ENCODE measurements at regions not wholly inside any gene's neighbourhood (a gene's known extent, or its start where the extent isn't known, plus 50 kb on each side); places are given as distances from the start of the nearest gene placed in this dataset.
"Not testable (repeated sequence)": the region's sequence is repeated elsewhere in the genome, so short reads cannot be mapped to it uniquely, and the experiment has no call there.

DNA sequence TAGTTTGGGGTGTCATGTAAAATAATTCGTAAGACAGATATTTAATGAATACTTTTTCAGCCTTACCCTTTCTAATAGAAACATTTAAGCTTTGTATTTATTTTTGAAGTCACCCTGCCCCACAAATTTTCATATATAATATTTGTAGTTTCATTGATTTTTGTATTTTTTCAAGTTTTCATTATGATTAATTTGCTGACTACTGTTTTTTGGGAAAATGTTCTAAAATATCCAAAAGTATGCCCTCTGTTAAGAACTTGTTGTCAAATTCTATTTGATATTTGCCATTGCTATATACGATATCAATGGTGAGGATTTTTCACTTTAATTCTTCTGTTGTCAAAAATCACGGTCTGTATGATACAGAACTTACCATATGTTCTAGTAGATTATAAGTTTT lies 793.9 kb upstream of the CITED2 start:
- Mint-ChIP-seq H3K36me3 (no peaks in the 10 kb centered on the region), H3K27me3 (no peaks in the 10 kb centered on the region)
- POLR2A ChIA-PET: no interaction called here

DNA sequence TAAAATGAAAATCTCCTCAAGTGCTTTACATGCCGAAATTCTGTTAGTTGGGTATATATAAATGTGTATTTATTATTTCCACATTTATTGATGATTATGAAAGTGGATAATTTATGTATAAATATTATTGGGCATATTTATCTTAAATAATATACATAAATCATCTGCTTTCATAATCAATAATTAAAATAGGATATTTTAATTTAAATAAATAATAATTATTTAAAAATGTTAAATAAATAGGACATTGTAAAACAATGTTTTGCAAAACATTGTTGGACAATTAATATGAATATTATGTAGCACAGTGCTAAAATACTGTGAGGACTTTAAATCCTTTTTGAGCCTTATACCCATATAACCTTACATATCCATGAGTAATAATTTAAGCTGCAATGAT lies 786.5 kb upstream of the CITED2 start:
- no peaks in the 10 kb centered on the region for H3K36me3 Mint-ChIP-seq
- POLR2A ChIA-PET: no interaction called here

More for the DNA sequence above, 793.9 kb upstream of the CITED2 start:
- H3K4me1 Mint-ChIP-seq: no peaks in the 10 kb centered on the region
- ATAC-seq (ENCODE audit: low read depth): no peak
- H3K4me3 Mint-ChIP-seq: no peak overlapping the region
- H3K9me3 Mint-ChIP-seq: peaks cover 7% of the 10 kb centered on the region
- DNase-seq: no peak
- no peak overlapping the region for H3K27ac Mint-ChIP-seq

DNA sequence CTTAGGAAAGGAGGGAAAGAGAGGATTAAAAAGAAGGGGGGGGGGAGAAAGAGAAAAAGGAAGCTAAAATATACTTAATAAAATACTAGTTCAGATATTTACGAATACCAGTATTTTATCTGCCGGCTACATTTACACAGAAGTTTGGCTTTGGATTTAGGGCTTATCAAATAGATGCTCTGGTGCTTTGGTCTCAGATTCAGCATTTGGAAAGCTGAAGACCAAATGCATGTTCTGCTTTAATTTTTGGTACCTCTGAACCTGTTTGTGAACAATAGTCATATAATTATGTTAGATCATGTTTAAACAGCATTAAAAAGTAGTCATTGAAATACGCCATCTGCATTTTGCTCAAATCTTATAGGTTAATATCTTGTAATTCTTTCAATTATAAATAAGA lies 786.0 kb upstream of the CITED2 start:
- POLR2A ChIA-PET: no interaction called here
- no peak overlapping the region for H3K27ac Mint-ChIP-seq
- DNase-seq (no peak), ATAC-seq (ENCODE audit: low read depth) (no peak)
- no peaks in the 10 kb centered on the region for H3K9me3 Mint-ChIP-seq
- H3K36me3 Mint-ChIP-seq: no peaks in the 10 kb centered on the region
- no peaks in the 10 kb centered on the region for H3K27me3 Mint-ChIP-seq
- no peak overlapping the region for H3K4me3 Mint-ChIP-seq
- no peaks in the 10 kb centered on the region for H3K4me1 Mint-ChIP-seq

More for the DNA sequence above, 786.5 kb upstream of the CITED2 start:
- Mint-ChIP-seq H3K27me3 (no peaks in the 10 kb centered on the region), H3K27ac (no peak overlapping the region), H3K9me3 (no peaks in the 10 kb centered on the region), H3K4me3 (no peak overlapping the region), H3K4me1 (no peaks in the 10 kb centered on the region)
- ATAC-seq (ENCODE audit: low read depth) (no peak), DNase-seq (no peak)

DNA sequence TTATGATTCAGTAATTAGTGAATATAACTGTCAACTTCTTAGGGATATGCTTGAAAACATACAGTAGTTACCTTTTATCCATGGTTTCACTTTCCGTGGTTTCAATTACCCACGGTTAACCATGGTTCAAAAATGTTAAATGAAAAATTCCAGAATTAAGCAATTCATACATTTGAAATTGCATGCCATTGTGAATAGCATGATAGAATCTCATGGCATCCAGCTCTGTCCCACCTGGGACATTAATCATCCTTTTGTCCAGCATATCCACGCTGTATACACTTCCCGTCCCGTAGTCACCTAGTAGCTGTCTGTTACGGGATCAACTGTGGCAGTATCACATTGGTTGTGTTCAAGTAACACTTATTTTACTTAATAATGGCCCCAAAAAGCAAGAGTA lies 781.7 kb upstream of the CITED2 start:
- H3K27me3 Mint-ChIP-seq: no peaks in the 10 kb centered on the region
- H3K4me1 Mint-ChIP-seq: no peaks in the 10 kb centered on the region
- no peak overlapping the region for H3K27ac Mint-ChIP-seq
- H3K9me3 Mint-ChIP-seq: no peaks in the 10 kb centered on the region
- no peak for ATAC-seq (ENCODE audit: low read depth)
- H3K36me3 Mint-ChIP-seq: no peaks in the 10 kb centered on the region
- DNase-seq: no peak
- POLR2A ChIA-PET: no interaction called here
- H3K4me3 Mint-ChIP-seq: no peak overlapping the region

DNA sequence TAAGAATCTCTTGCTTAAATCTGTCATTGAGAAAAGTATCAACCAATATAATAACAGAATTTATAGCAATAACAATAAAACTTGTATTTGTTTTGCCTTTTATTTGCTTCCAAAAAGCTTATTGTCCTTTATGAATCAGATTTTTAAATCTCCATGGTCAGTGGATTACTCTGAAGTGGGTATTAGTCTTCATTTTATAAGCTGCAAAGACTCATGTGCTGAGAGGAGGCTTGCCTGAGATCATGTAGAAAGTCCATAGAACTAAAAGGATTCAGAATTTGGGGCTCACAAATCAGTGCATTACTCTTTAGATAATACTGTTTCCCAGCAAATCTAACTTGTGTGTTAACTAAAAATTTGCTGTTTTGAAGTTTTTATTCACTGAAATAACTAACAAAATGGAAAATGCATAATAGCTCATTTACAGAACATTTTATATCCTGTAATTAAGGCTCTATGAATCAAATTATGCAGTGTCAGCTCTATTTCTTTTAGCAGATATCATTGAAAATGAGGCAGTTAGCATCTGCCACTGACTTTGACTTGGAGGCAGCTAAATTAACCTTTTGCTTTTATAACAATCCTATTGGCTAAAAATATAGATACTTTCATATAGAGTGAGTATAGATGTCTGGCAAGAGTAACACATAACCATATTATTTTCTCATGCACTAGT lies 781.1 kb upstream of the CITED2 start:
- POLR2A ChIA-PET: no interaction called here
- ATAC-seq (ENCODE audit: low read depth): no peak
- H3K4me1 Mint-ChIP-seq: no peaks in the 10 kb centered on the region
- no peaks in the 10 kb centered on the region for H3K9me3 Mint-ChIP-seq
- H3K4me3 Mint-ChIP-seq: no peak overlapping the region
- DNase-seq: no peak
- H3K27me3 Mint-ChIP-seq: no peaks in the 10 kb centered on the region
- H3K36me3 Mint-ChIP-seq: no peaks in the 10 kb centered on the region
- no peak overlapping the region for H3K27ac Mint-ChIP-seq

DNA sequence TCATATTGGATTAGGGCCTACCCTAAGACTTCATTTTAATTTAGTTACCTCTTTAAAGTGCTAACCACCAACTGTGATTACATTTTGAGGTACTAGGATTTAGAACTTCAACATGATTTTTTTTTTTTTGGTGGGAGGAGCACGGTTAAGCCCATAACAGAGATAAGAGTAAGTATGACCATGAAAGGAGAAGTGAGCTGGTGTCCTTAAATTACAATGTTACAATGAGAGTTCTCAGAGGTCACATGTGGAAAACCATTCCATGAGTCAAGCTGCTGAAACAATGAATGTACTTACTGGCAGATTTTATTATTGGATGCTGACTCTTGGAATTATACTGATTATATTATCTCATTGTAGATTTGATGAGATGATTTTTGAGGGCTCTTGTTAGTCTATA lies 779.3 kb upstream of the CITED2 start:
- DNase-seq (no peak), ATAC-seq (ENCODE audit: low read depth) (no peak)
- H3K4me3 Mint-ChIP-seq: no peak overlapping the region
- no peaks in the 10 kb centered on the region for H3K27me3 Mint-ChIP-seq
- no peak overlapping the region for H3K27ac Mint-ChIP-seq
- no peaks in the 10 kb centered on the region for H3K9me3 Mint-ChIP-seq
- H3K4me1 Mint-ChIP-seq: no peaks in the 10 kb centered on the region
- POLR2A ChIA-PET: no interaction called here
- no peaks in the 10 kb centered on the region for H3K36me3 Mint-ChIP-seq

DNA sequence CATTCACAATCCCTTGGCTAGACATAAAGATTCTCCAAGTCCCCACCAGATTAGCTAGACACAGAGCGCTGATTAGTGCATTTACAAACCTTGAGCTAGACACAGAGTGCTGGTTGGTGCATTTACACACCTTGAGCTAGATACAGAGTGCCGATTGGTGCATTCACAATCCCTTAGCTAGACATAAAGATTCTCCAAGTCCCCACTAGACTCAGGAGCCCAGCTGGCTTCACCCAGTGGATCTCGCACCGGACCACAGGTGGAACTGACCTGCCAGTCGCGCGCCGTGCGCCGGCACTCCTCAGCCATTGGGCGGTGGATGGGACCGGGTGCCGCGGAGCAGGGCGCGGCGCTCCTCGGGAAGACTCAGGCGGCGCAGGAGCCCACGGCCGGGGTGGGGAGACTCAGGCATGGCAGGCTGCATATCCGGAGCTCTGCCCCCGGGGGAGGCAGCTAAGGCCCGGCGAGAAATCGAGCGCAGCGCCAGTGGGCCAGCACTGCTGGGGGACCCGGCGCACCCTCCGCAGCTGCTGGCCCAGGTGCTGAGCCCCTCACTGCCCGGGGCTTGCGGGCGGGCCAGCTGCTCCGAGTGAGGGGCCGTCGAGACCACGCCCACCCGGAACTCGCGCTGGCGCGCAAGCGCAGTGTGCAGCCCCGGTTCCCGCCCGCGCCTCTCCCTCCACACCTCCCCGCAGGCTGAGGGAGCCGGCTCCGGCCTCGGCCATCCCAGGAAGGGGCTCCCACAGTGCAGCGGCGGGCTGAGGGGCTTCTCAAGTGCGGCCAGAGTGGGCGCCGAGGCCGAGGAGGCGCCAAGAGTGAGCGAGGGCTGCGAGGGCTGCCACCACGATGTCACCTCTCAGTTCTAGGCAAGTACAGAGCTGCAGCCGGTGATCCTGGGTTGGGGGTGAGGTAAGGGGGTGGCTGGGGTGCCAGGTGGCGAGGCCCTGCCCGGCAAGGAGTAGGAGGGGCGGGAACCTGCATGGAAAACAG lies 773.7 kb upstream of the CITED2 start:
- not testable (repeated sequence) for H3K27me3 Mint-ChIP-seq, H3K27ac Mint-ChIP-seq

DNA sequence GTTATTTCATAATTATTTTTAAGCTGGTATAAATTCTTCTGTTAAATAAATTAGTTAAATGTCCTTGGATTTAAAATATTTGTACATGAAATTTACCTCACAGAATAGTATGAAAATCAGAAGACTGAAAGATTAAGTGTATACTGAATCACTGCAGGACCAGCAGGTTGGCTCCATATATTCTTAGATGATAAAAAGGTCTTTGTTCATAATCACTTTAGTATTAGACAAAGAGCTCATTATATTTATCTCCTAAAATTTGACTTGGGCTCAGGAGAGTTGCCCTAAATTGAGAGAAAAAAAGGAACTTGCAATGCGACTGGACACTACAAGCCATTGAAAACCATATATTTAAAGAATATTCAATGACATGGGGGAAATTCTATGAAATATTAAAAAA lies 766.4 kb upstream of the CITED2 start:
- ATAC-seq (ENCODE audit: low read depth) (no peak), DNase-seq (no peak)
- H3K36me3 Mint-ChIP-seq: no peaks in the 10 kb centered on the region
- POLR2A ChIA-PET: no interaction called here
- H3K9me3 Mint-ChIP-seq: no peaks in the 10 kb centered on the region
- H3K27ac Mint-ChIP-seq: no peak overlapping the region
- no peaks in the 10 kb centered on the region for H3K27me3 Mint-ChIP-seq
- no peak overlapping the region for H3K4me3 Mint-ChIP-seq
- H3K4me1 Mint-ChIP-seq: no peaks in the 10 kb centered on the region

More for the DNA sequence above, 773.7 kb upstream of the CITED2 start:
- H3K4me1 Mint-ChIP-seq; H3K36me3 Mint-ChIP-seq; H3K9me3 Mint-ChIP-seq; DNase-seq; POLR2A ChIA-PET; H3K4me3 Mint-ChIP-seq; ATAC-seq (ENCODE audit: low read depth): not testable (repeated sequence)

DNA sequence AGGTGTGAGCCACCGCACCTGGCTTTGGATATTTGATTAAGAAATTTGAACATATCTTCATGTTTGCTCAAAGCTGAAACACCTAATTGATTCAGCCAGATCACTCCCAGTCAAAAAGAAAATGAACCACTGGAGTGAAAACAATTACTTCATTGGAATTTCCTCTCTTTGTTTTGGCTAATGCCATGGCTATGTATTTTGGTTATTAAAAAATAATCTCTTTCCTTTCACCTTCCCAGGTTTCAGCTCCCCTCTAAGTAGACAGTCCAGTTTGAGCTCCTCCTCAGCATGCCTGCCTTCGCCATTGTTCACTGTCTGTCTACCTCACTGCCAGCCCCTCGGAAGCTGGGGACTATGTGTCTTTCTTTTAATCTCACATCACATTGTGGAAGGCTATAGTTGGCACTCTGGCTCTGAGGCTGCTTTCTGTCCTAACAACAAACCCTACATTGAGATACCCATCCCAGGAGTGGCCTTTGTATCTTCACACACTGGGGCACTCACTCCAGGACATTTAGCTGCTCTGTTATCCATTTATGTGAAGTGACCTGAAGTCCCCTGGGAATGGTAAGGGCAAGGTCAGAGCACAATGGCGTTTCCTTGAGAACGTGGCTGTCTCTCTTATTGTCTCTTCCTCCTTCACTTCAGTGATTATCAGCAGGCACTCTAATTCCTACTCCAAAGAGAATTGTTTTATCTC lies 764.0 kb upstream of the CITED2 start:
- no peak overlapping the region for H3K27ac Mint-ChIP-seq
- no peak for ATAC-seq (ENCODE audit: low read depth)
- POLR2A ChIA-PET: no interaction called here

DNA sequence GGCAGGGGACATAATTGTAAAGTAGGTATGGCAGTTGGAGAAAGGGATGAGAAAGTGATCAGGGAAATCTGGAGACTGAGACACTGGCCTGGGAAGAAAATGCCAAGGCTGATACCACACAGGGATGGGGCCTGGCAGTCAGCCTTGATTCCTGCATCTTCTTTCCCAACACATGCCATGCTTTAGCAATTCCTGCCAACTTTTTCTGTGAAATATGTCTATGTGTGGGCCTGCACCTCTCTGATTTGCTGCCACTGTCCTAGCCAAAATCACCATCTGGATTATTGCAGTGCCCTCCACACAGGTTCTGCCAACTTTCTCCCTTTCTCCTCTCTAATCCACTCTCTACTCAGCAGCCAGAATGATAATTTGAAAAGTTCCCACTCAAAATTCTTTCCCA lies 759.8 kb upstream of the CITED2 start:
- Mint-ChIP-seq H3K36me3 (no peaks in the 10 kb centered on the region), H3K9me3 (peaks cover 6% of the 10 kb centered on the region), H3K27me3 (no peaks in the 10 kb centered on the region), H3K4me3 (no peak overlapping the region), H3K27ac (no peak overlapping the region), H3K4me1 (no peaks in the 10 kb centered on the region)
- ATAC-seq (ENCODE audit: low read depth) (no peak), DNase-seq (no peak)
- POLR2A ChIA-PET: no interaction called here

More for the DNA sequence above, 764.0 kb upstream of the CITED2 start:
- H3K4me1 Mint-ChIP-seq: no peaks in the 10 kb centered on the region
- no peaks in the 10 kb centered on the region for H3K27me3 Mint-ChIP-seq
- DNase-seq: no peak
- no peak overlapping the region for H3K4me3 Mint-ChIP-seq
- no peaks in the 10 kb centered on the region for H3K9me3 Mint-ChIP-seq
- H3K36me3 Mint-ChIP-seq: no peaks in the 10 kb centered on the region

DNA sequence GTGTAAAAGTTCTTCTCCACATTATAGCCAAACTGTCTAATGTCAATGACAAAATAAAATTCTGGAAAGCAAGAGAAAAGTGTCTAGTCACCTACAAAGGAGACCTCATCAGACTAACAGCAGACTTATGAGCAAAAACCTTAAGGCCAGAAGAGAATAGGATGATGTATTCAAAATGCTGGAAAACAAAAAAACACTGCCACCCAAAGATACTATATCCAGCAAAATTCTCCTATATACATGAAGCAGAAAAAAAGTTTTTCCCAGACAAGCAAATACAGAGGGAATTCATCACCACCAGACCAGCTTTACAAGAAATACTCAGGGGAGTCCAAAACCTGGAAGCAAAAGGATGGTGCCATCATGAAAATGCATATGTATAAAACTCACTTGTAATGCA lies 755.6 kb upstream of the CITED2 start:
- H3K27me3 Mint-ChIP-seq: no peaks in the 10 kb centered on the region
- peaks cover 9% of the 10 kb centered on the region for H3K9me3 Mint-ChIP-seq
- no peak for ATAC-seq (ENCODE audit: low read depth)
- no peak overlapping the region for H3K27ac Mint-ChIP-seq
- DNase-seq: no peak
- no peaks in the 10 kb centered on the region for H3K36me3 Mint-ChIP-seq
- no peaks in the 10 kb centered on the region for H3K4me1 Mint-ChIP-seq
- POLR2A ChIA-PET: no interaction called here
- H3K4me3 Mint-ChIP-seq: no peak overlapping the region

DNA sequence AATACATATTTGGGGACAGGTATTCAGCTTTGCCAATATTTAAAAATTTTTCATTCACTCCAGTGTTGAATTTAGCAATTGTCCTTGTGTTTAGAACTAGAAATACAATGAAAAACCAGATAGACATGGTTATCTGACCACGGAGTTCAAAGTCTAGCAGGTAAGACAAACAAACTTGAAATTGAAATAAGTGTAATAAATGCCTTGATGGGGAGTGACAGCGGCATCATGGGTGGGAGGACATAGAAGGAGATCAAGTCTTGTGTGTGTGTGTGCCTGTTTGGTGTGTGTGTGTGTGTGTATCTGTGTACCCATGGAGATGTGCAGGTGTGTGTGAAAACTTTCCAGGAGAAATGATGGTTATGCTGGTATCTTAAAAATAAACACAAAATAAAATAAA lies 750.0 kb upstream of the CITED2 start:
- no peak for DNase-seq
- Mint-ChIP-seq H3K36me3 (no peaks in the 10 kb centered on the region), H3K27me3 (no peaks in the 10 kb centered on the region), H3K27ac (no peak overlapping the region), H3K4me3 (no peak overlapping the region), H3K4me1 (no peaks in the 10 kb centered on the region), H3K9me3 (peaks cover 4% of the 10 kb centered on the region)
- POLR2A ChIA-PET: no interaction called here
- ATAC-seq (ENCODE audit: low read depth): no peak

DNA sequence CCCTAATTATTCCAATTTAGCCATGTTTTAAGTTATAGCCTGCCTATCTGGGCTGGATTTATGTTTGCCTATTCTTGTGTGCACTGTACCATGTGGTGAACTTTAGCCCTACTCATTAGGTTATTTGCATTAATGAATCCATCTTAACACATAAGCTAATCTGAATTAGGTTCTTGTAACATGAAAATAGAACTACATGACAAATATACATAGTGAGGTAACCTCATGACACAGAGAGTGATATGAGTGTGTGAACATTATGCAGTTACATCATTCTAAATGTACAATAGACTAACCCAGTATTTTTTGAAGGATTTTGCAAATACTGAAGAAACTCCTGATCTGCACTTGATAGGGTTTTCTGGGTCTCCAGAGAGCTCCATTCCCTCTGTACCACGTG lies 733.7 kb upstream of the CITED2 start:
- Mint-ChIP-seq H3K27me3 (peaks cover 2% of the 10 kb centered on the region), H3K4me1 (no peaks in the 10 kb centered on the region), H3K9me3 (no peaks in the 10 kb centered on the region), H3K36me3 (no peaks in the 10 kb centered on the region), H3K27ac (no peak overlapping the region), H3K4me3 (no peak overlapping the region)
- ATAC-seq (ENCODE audit: low read depth): no peak
- DNase-seq: no peak
- POLR2A ChIA-PET: no interaction called here

DNA sequence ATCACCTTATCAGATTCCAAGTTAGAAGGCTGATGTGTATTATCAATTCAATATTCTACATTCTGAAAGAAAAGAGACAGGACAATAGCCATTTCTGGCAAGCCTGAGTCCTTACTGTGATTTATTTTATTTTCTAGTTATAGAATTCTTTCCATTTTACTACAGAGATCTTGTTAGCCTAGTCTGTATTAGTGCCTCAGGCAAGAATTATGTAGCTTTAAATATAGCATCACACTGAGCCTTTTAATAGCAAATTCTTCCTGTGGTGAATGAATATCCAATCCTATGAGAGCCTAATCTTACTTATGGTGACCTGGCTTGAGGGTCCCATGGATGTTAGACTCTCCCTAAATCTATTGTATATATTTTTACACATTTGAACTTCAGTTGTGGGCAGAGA lies 732.8 kb upstream of the CITED2 start:
- POLR2A ChIA-PET: no interaction called here

More for the DNA sequence above, 732.8 kb upstream of the CITED2 start:
- ATAC-seq (ENCODE audit: low read depth) (no peak), DNase-seq (no peak)
- H3K36me3 Mint-ChIP-seq: no peaks in the 10 kb centered on the region
- no peaks in the 10 kb centered on the region for H3K9me3 Mint-ChIP-seq
- no peaks in the 10 kb centered on the region for H3K4me1 Mint-ChIP-seq
- peaks cover 2% of the 10 kb centered on the region for H3K27me3 Mint-ChIP-seq
- H3K4me3 Mint-ChIP-seq: no peak overlapping the region
- no peak overlapping the region for H3K27ac Mint-ChIP-seq

Data from activated naive CD8-positive, alpha-beta T cell treated with anti-CD3 and anti-CD28 coated beads, Interleukin-2, amount 10 ng/mL, durations not matched to agents 7 days and 5 days (primary cell).